Stimulated activated CD8-positive, alpha-beta memory T cell treated with anti-CD3 and anti-CD28 coated beads, Interleukin-12 subunit alpha, Interleukin-12 subunit beta, amount 100 ng/mL, for 24 hours (primary cell): ENCODE measurements at regions not wholly inside any gene's neighbourhood (a gene's known extent, or its start where the extent isn't known, plus 50 kb on each side); places are given as distances from the start of the nearest gene placed in this dataset.

ENCODE experiments used
- DNase-seq: peaks from one replicate; pipeline ENCODE4 v3.0.0-alpha.2; 2020; ENCODE audit errors: extremely low read depth

- no peak for DNase-seq
These were observed 277.2 kb downstream of the EIPR1 start for GRCh38 chr2:3100386-3100785.

GRCh38 chr2:3099860-3100234, 277.8 kb downstream of the EIPR1 start:
- DNase-seq = no peak

GRCh38 chr2:3099145-3099859, 278.3 kb downstream of the EIPR1 start:
- DNase-seq = no peak

GRCh38 chr2:3098231-3098630, 279.4 kb downstream of the EIPR1 start:
- DNase-seq = no peak

- DNase-seq = no peak
These were observed 279.8 kb downstream of the EIPR1 start for GRCh38 chr2:3097804-3098203.

- DNase-seq = no peak
These were observed 282.3 kb downstream of the EIPR1 start for GRCh38 chr2:3094999-3095958.

- DNase-seq = no peak
These were observed 283.3 kb downstream of the EIPR1 start for GRCh38 chr2:3094318-3094717.

GRCh38 chr2:3091696-3092095, 285.9 kb downstream of the EIPR1 start:
- DNase-seq = no peak

- no peak for DNase-seq
These were observed 294.9 kb downstream of the EIPR1 start for GRCh38 chr2:3082705-3083104.

GRCh38 chr2:3079959-3080948, 297.4 kb downstream of the EIPR1 start:
- DNase-seq = no peak

- DNase-seq = no peak
These were observed 298.2 kb downstream of the EIPR1 start for GRCh38 chr2:3079466-3079865.

GRCh38 chr2:3078684-3079083, 298.9 kb downstream of the EIPR1 start:
- DNase-seq = no peak

- DNase-seq = no peak
These were observed 300.6 kb downstream of the EIPR1 start for GRCh38 chr2:3076848-3077642.

GRCh38 chr2:3075991-3076340, 301.7 kb downstream of the EIPR1 start:
- no peak for DNase-seq

GRCh38 chr2:3075316-3075990, 302.2 kb downstream of the EIPR1 start:
- DNase-seq = no peak

GRCh38 chr2:3073704-3074103, 303.9 kb downstream of the EIPR1 start:
- no peak for DNase-seq

GRCh38 chr2:3073041-3073595, 304.5 kb downstream of the EIPR1 start:
- DNase-seq = no peak

GRCh38 chr2:3071685-3072263, 305.8 kb downstream of the EIPR1 start:
- no peak for DNase-seq

GRCh38 chr2:3066831-3067230, 310.8 kb downstream of the EIPR1 start:
- no peak for DNase-seq

- no peak for DNase-seq
These were observed 311.7 kb downstream of the EIPR1 start for GRCh38 chr2:3065928-3066327.
